ENCODE measurements at regions not wholly inside any gene's neighbourhood (a gene's known extent, or its start where the extent isn't known, plus 50 kb on each side); places are given as distances from the start of the nearest gene placed in this dataset.
"Not testable (repeated sequence)": the region's sequence is repeated elsewhere in the genome, so short reads cannot be mapped to it uniquely, and the experiment has no call there.

GRCh38 chr3:174336784-174337183, 522.4 kb upstream of the NAALADL2 start:
- no peak for DNase-seq (ENCODE audit: low read depth)

GRCh38 chr3:174337227-174337626, 521.9 kb upstream of the NAALADL2 start:
- no peak for DNase-seq (ENCODE audit: low read depth)

- no peak for DNase-seq (ENCODE audit: low read depth)
Observed at GRCh38 chr3:174340624-174341587, 518.2 kb upstream of the NAALADL2 start.

- no peak for DNase-seq (ENCODE audit: low read depth)
Observed at GRCh38 chr3:174342171-174342570, 517.0 kb upstream of the NAALADL2 start.

GRCh38 chr3:174342941-174343501, 516.1 kb upstream of the NAALADL2 start:
- DNase-seq (ENCODE audit: low read depth), result no peak

- no peak for DNase-seq (ENCODE audit: low read depth)
Observed at GRCh38 chr3:174346141-174346540, 513.0 kb upstream of the NAALADL2 start.

- no peak for DNase-seq (ENCODE audit: low read depth)
Observed at GRCh38 chr3:174346571-174346970, 512.6 kb upstream of the NAALADL2 start.

GRCh38 chr3:174347474-174348138, 511.5 kb upstream of the NAALADL2 start:
- no peak for DNase-seq (ENCODE audit: low read depth)

GRCh38 chr3:174352227-174352626, 506.9 kb upstream of the NAALADL2 start:
- no peak for DNase-seq (ENCODE audit: low read depth)

GRCh38 chr3:174355505-174355904, 503.6 kb upstream of the NAALADL2 start:
- DNase-seq (ENCODE audit: low read depth), result peak; percentile 36

GRCh38 chr3:174356596-174356995, 502.5 kb upstream of the NAALADL2 start:
- peak; percentile 21 for DNase-seq (ENCODE audit: low read depth)

- no peak for DNase-seq (ENCODE audit: low read depth)
Observed at GRCh38 chr3:174358252-174358651, 500.9 kb upstream of the NAALADL2 start.

- DNase-seq (ENCODE audit: low read depth), result no peak
Observed at GRCh38 chr3:174362556-174362955, 496.6 kb upstream of the NAALADL2 start.

- peak; percentile 41 for DNase-seq (ENCODE audit: low read depth)
Observed at GRCh38 chr3:174363256-174363655, 495.9 kb upstream of the NAALADL2 start.

- DNase-seq (ENCODE audit: low read depth), result no peak
Observed at GRCh38 chr3:174365796-174366195, 493.3 kb upstream of the NAALADL2 start.

- not testable (repeated sequence) for DNase-seq (ENCODE audit: low read depth)
Observed at GRCh38 chr3:174366904-174367303, 492.2 kb upstream of the NAALADL2 start.

GRCh38 chr3:174376346-174376745, 482.8 kb upstream of the NAALADL2 start:
- no peak for DNase-seq (ENCODE audit: low read depth)

GRCh38 chr3:174377096-174377495, 482.0 kb upstream of the NAALADL2 start:
- DNase-seq (ENCODE audit: low read depth), result no peak

GRCh38 chr3:174377684-174378083, 481.4 kb upstream of the NAALADL2 start:
- DNase-seq (ENCODE audit: low read depth), result no peak

GRCh38 chr3:174382878-174383277, 476.3 kb upstream of the NAALADL2 start:
- DNase-seq (ENCODE audit: low read depth), result no peak

- no peak for DNase-seq (ENCODE audit: low read depth)
Observed at GRCh38 chr3:174387736-174388135, 471.4 kb upstream of the NAALADL2 start.

- DNase-seq (ENCODE audit: low read depth), result peak; percentile 35
Observed at GRCh38 chr3:174397848-174398247, 461.3 kb upstream of the NAALADL2 start.

GRCh38 chr3:174398761-174399160, 460.4 kb upstream of the NAALADL2 start:
- DNase-seq (ENCODE audit: low read depth), result no peak

Measured in renal cortical epithelial cell (primary cell).